PC-3 (cell line): ENCODE measurements at regions not wholly inside any gene's neighbourhood (a gene's known extent, or its start where the extent isn't known, plus 50 kb on each side); places are given as distances from the start of the nearest gene placed in this dataset.

ENCODE experiments used
- ATAC-seq: fragments of 200-7000 bp; cut with Tn5 transposase; 2 replicates; pipeline ENCODE4 v1.9.1; 2020; ENCODE audit warnings: mild to moderate bottlenecking, moderate library complexity
- BruUV-seq: library from RNA; stranded (reverse); fragments of 400-500 nt; replicated peaks from 2 replicates; lab custom pipeline; 2021; lab: Mats Ljungman, UMichigan
- CTCF ChIA-PET: fragments of 300-600 bp; sonication (Branson Sonifier 250); formaldehyde crosslinking; loops from one replicate; lab custom pipeline; 2022; ENCODE audit warnings: antibody characterized with exemption; lab: Charles Lee
- POLR2A ChIA-PET: fragments of 300-600 bp; sonication (Branson Sonifier 250); formaldehyde crosslinking; loops from one replicate; lab custom pipeline; 2022; ENCODE audit warnings: antibody characterized with exemption; ENCODE audit not compliant: unreplicated experiment; lab: Charles Lee
- DNase-seq: peaks from one replicate; pipeline ENCODE4 v3.0.0-alpha.2; 2015
- H2AFZ ChIP-seq: fragments of 300-600 bp; sonication (generic); 2 replicates; pipeline ENCODE4 v1.6.0; 2016; ENCODE audit warnings: antibody characterized with exemption, low read length
- H3F3A ChIP-seq: fragments of 300-600 bp; sonication (generic); one replicate; pipeline ENCODE4 v1.6.0; 2017; ENCODE audit warnings: antibody characterized with exemption, low read length, control low read depth, mild to moderate bottlenecking; ENCODE audit not compliant: unreplicated experiment
- H3K27ac ChIP-seq: fragments of 300-600 bp; sonication (generic); 2 replicates; pipeline ENCODE4 v1.5.1; 2016; ENCODE audit warnings: mild to moderate bottlenecking, low read length
- H3K27me3 ChIP-seq: fragments of 300-600 bp; sonication (generic); 2 replicates; pipeline ENCODE4 v1.6.1; 2016; ENCODE audit warnings: low read length, mixed read lengths
- H3K36me3 ChIP-seq: fragments of 300-600 bp; sonication (generic); 2 replicates; pipeline ENCODE4 v1.6.1; 2016; ENCODE audit warnings: low read depth, mixed run types, low read length, mixed read lengths
- H3K4me1 ChIP-seq: fragments of 300-600 bp; sonication (generic); 2 replicates; pipeline ENCODE4 v1.5.1; 2016; ENCODE audit warnings: low read length; ENCODE audit not compliant: insufficient read depth
- H3K4me2 ChIP-seq: fragments of 300-600 bp; sonication (generic); 2 replicates; pipeline ENCODE4 v1.6.0; 2016; ENCODE audit warnings: low read length
- H3K4me3 ChIP-seq: fragments of 300-600 bp; sonication (generic); 2 replicates; pipeline ENCODE4 v1.5.1; 2016; ENCODE audit warnings: mild to moderate bottlenecking, low read length, mixed read lengths
- H3K79me2 ChIP-seq: fragments of 300-600 bp; sonication (generic); 2 replicates; pipeline ENCODE4 v1.6.1; 2017; ENCODE audit warnings: low read length, mixed read lengths
- H3K9ac ChIP-seq: fragments of 300-600 bp; sonication (generic); 2 replicates; pipeline ENCODE4 v1.6.0; 2016; ENCODE audit warnings: mild to moderate bottlenecking, low read length
- H3K9me2 ChIP-seq: fragments of 300-600 bp; sonication (generic); replicated peaks from 2 replicates; pipeline ENCODE4 v1.6.1; 2016; ENCODE audit warnings: mixed run types, low read length, mixed read lengths
- H3K9me3 ChIP-seq: fragments of 300-600 bp; sonication (generic); 2 replicates; pipeline ENCODE4 v1.6.1; 2016; ENCODE audit warnings: low read length, mixed read lengths
- H4K20me1 ChIP-seq: fragments of 300-600 bp; sonication (generic); 2 replicates; pipeline ENCODE4 v1.6.1; 2016; ENCODE audit warnings: low read length, mixed read lengths
- CTCF ChIP-seq: fragments of 300-600 bp; sonication (generic); conservative IDR thresholded peaks from 2 replicates; pipeline ENCODE4 v1.5.1; 2017; ENCODE audit warnings: antibody characterized with exemption, low read depth, mild to moderate bottlenecking, low read length
- EZH2 ChIP-seq: fragments of 300-600 bp; sonication (generic); IDR thresholded peaks from one replicate; pipeline ENCODE4 v1.6.1; 2017; ENCODE audit warnings: antibody characterized with exemption, mild to moderate bottlenecking, low read length; ENCODE audit not compliant: unreplicated experiment
- EZH2phosphoT487 ChIP-seq: fragments of 300-600 bp; sonication (generic); IDR thresholded peaks from 2 replicates; pipeline ENCODE4 v1.6.1; 2018; ENCODE audit warnings: mild to moderate bottlenecking, antibody characterized with exemption, low read length, borderline replicate concordance
- intact Hi-C: fragments of 100-400 bp; cut with micrococcal nuclease; formaldehyde crosslinking; loops from 2 replicates; pipeline ENCODE4 v1.9.0; 2023

DNA sequence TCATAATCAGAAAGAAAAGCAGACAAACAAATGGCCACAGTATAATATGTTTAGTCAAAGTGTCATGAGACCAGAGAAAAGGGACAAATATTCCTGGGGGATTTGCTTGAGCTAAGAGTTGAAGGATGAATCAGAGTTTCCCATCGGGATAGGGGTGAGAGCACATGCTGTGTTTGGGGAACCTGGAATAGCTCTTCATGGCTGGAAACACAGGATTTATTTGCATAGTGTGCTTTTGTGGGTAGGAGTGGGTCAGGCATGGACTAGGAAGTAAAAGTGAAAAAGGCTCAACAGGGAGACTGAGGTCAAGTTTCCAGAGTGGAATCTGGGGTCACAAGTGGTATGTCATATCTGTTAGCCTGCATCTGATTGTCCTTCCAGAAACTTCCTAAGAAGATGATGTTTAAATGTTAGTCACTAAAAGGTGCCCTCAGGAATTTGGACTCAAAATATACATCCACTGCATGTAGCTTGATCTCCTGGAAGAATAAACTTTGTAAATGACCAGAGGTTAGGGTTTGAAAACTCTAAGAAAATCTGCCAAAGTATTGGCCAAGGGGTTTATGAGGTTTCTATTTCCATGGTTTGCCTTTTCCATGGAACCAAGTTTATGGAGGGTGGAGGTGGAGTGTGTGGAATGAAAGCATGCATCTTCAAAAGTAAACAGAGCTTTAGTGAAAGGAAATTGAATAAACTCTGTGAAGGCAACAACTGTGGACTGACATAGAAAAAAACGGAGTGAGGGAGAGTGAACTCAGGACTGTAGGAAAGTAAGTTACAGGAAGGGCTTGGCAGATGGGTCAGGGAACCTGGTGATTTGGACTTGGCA is 344.6 kb downstream of the C12orf75 start:
- Histone ChIP-seq H3K4me2 (no peak overlapping the region), H3K4me3 (no peak overlapping the region), H4K20me1 (no peaks in the 10 kb centered on the region), H3F3A (no peaks in the 10 kb centered on the region), H3K27me3 (no peaks in the 10 kb centered on the region), H3K9me2 (no peaks in the 10 kb centered on the region), H3K27ac (no peak overlapping the region), H3K4me1 (no peaks in the 10 kb centered on the region), H2AFZ (no peak overlapping the region), H3K9ac (no peak overlapping the region), H3K79me2 (no peaks in the 10 kb centered on the region), H3K36me3 (no peaks in the 10 kb centered on the region), H3K9me3 (no peaks in the 10 kb centered on the region)
- DNase-seq = no peak
- BruUV-seq = no TSS peak
- TF ChIP-seq EZH2 = no peak
- TF ChIP-seq CTCF = no peak
- no peak for TF ChIP-seq EZH2phosphoT487
- POLR2A ChIA-PET = no interaction called here
- CTCF ChIA-PET = no interaction called here
- ATAC-seq = no peak
- intact Hi-C loops = no loop called here

DNA sequence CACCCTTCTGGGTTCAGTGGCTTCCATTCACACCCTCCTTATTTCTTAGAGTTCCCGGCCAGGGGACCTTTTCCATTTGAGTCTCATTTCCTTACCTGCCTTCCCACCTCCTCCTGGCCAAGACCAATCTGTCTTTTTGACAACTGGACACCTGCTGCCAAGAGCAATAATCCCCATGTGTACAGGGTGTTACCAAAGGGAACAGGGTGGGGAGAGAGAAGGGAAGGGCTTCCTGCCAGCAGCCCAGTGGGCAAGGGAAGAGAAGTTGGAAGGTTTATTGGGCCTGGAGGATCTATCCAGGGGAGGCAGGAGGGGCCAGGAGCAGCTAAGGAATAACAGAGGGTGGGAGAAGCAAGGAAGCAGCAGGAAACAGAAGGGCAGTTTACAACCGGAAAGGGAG is 346.2 kb downstream of the C12orf75 start:
- BruUV-seq = no TSS peak
- ChIA-PET CTCF (no interaction called here), POLR2A (no interaction called here)
- Histone ChIP-seq H3K27me3 (no peaks in the 10 kb centered on the region), H2AFZ (no peak overlapping the region), H3K79me2 (no peaks in the 10 kb centered on the region), H3K9me2 (no peaks in the 10 kb centered on the region), H3K4me2 (no peak overlapping the region), H3K36me3 (no peaks in the 10 kb centered on the region), H3K4me3 (no peak overlapping the region), H3K9me3 (no peaks in the 10 kb centered on the region), H3K27ac (no peak overlapping the region), H3K9ac (no peak overlapping the region), H4K20me1 (no peaks in the 10 kb centered on the region), H3K4me1 (no peaks in the 10 kb centered on the region), H3F3A (no peaks in the 10 kb centered on the region)
- ATAC-seq (no peak), DNase-seq (no peak)
- TF ChIP-seq CTCF = no peak
- TF ChIP-seq EZH2 = no peak
- no peak for TF ChIP-seq EZH2phosphoT487
- intact Hi-C loops = no loop called here

DNA sequence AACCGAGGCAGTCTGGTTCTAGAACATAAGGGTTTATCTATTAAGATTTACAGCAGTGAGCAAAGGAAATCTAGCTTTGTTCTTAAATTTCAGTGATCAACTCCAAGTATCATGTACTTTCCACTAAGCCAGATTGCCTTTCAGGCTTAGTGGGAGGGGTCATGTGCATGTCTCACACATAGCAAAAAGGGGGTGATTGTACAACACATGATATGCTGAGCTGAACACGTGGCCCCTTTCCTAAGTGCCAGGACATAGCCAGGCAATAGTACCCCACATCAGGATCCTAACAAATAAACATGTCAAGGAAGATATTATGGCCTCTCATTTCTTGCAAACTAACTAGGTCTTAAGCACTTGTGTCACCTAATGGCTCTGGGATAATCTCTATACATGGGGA is 347.2 kb downstream of the C12orf75 start:
- POLR2A ChIA-PET = no interaction called here

More for the DNA sequence above, 347.2 kb downstream of the C12orf75 start:
- Histone ChIP-seq H3K4me3 (no peak overlapping the region), H3F3A (no peaks in the 10 kb centered on the region), H3K27me3 (no peaks in the 10 kb centered on the region), H3K9ac (no peak overlapping the region), H3K27ac (no peak overlapping the region), H3K4me2 (no peak overlapping the region), H2AFZ (no peak overlapping the region), H3K36me3 (no peaks in the 10 kb centered on the region), H3K4me1 (no peaks in the 10 kb centered on the region), H3K9me2 (no peaks in the 10 kb centered on the region), H3K79me2 (no peaks in the 10 kb centered on the region), H4K20me1 (no peaks in the 10 kb centered on the region), H3K9me3 (no peaks in the 10 kb centered on the region)
- no peak for TF ChIP-seq CTCF
- TF ChIP-seq EZH2 = no peak
- no peak for TF ChIP-seq EZH2phosphoT487
- DNase-seq = no peak
- ATAC-seq = no peak
- CTCF ChIA-PET = no interaction called here
- intact Hi-C loops = no loop called here
- BruUV-seq = no TSS peak
